Neutrophil (primary cell): ENCODE measurements at regions not wholly inside any gene's neighbourhood (a gene's known extent, or its start where the extent isn't known, plus 50 kb on each side); places are given as distances from the start of the nearest gene placed in this dataset.

Experiments
- H3K27ac ChIP-seq: fragments of 200-600 bp; sonication (generic); 2 replicates; pipeline ENCODE4 v1.5.1; 2016; ENCODE audit warnings: mild to moderate bottlenecking, moderate library complexity
- H3K27me3 ChIP-seq: fragments of 200-600 bp; sonication (generic); 2 replicates; pipeline ENCODE4 v1.6.0; 2016; ENCODE audit warnings: mild to moderate bottlenecking
- H3K36me3 ChIP-seq: fragments of 200-600 bp; sonication (generic); 2 replicates; pipeline ENCODE4 v1.5.1; 2017
- H3K4me1 ChIP-seq, 2 experiments: fragments of 200-600 bp in 1 of 2; sonication (generic) in 1 of 2; 1 replicate in 1 of 2; 2 replicates in 1 of 2; pipeline versions ENCODE4 v1.5.1 to v1.6.1; 2013 to 2016; ENCODE audit warnings: low read depth in 1 of 2, low read length in 1 of 2, mild to moderate bottlenecking in 1 of 2, moderate library complexity in 1 of 2; ENCODE audit not compliant: control insufficient read depth in 1 of 2, insufficient read depth in 1 of 2
- H3K4me3 ChIP-seq, 2 experiments: fragments of 200-600 bp in 1 of 2; sonication (generic) in 1 of 2; 1 replicate in 1 of 2; 2 replicates in 1 of 2; pipeline ENCODE4 v1.5.1; 2013 to 2016; ENCODE audit warnings: low read depth in 1 of 2, low read length in 1 of 2, mild to moderate bottlenecking in 1 of 2, moderate library complexity in 1 of 2
- H3K9me3 ChIP-seq: fragments of 200-600 bp; sonication (generic); 2 replicates; pipeline ENCODE4 v1.5.1; 2016
- CTCF ChIP-seq: fragments of 200-600 bp; sonication (generic); IDR thresholded peaks from 2 replicates; pipeline ENCODE4 v1.5.1; 2016; ENCODE audit warnings: antibody characterized with exemption

DNA sequence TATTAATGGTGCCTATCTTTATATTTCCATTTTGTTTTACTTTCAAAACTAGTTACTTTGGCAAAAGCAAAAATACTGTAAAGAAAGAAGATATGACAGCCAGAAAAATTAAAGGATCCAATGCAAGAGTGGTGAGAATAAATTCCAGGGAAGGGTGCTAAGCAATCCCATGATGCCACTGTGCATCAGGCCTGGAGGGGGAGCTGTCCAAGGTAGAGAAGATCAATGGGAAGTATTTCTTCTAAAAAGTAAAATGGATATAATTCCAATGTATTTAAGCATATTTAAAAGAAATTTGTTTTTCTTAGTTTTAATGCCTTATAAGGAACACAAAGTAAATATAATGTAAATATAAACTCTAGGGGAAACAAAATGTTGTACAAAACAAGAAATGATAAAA lies 1382.2 kb upstream of the B3GALT2 start:
- no peak overlapping the region for H3K27ac ChIP-seq
- no peak for TF ChIP-seq CTCF
- no peak overlapping the region for H3K4me3 ChIP-seq
- H3K36me3 ChIP-seq: no peaks in the 10 kb centered on the region
- H3K4me1 ChIP-seq: no peaks in the 10 kb centered on the region
- no peaks in the 10 kb centered on the region for H3K27me3 ChIP-seq
- no peaks in the 10 kb centered on the region for H3K9me3 ChIP-seq

DNA sequence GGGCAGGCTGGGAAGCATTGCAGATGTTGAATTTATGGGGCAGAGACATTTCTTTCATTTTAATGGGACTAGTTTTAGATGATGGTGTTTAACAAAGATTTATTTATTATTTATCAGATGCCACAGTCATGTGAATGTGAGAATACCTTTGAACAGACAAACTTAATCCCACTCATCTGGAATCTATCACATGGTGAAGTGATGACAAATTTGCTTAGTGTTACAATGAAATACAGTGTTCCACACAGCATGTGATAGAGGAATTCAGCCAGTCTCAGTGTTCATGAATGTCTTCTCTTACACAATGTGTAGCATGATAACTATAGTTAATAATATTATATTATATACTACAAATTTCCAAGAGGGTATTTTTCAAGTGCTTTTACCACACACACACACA lies 1361.7 kb upstream of the B3GALT2 start:
- Histone ChIP-seq H3K27ac (no peak overlapping the region), H3K4me1 (no peaks in the 10 kb centered on the region), H3K36me3 (no peaks in the 10 kb centered on the region), H3K9me3 (no peaks in the 10 kb centered on the region), H3K27me3 (no peaks in the 10 kb centered on the region), H3K4me3 (no peak overlapping the region)
- TF ChIP-seq CTCF: no peak

DNA sequence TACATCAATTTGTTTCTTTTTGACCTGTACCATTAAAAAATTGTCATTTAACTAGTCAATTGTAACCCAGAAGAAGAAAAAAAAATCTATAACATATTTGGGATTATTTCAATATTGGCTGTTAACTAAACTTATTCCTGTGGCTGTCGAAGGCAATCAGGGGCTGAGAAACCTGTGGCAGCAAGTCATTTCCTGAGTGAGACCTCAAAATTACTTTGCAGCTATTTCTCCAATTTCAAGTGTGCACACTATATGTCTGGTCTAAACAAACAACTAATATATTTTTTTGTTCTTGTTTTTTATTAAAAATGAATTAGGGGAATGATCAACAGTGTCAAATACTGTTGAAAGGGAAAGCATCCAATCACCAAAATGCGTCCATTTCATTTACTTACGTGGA lies 1357.6 kb upstream of the B3GALT2 start:
- no peak overlapping the region for H3K27ac ChIP-seq
- H3K4me1 ChIP-seq: no peaks in the 10 kb centered on the region
- no peaks in the 10 kb centered on the region for H3K9me3 ChIP-seq
- no peaks in the 10 kb centered on the region for H3K36me3 ChIP-seq
- no peak for TF ChIP-seq CTCF
- H3K4me3 ChIP-seq: no peak overlapping the region
- no peaks in the 10 kb centered on the region for H3K27me3 ChIP-seq

GRCh38 chr1:194538453-194538852 lies 1352.0 kb upstream of the B3GALT2 start:
- Histone ChIP-seq H3K27me3 (no peaks in the 10 kb centered on the region), H3K4me3 (no peak overlapping the region), H3K9me3 (no peaks in the 10 kb centered on the region), H3K36me3 (no peaks in the 10 kb centered on the region), H3K4me1 (no peaks in the 10 kb centered on the region), H3K27ac (no peak overlapping the region)
- no peak for TF ChIP-seq CTCF

- no peaks in the 10 kb centered on the region for H3K36me3 ChIP-seq
Measured at GRCh38 chr1:194537521-194537920, 1351.1 kb upstream of the B3GALT2 start.

More at GRCh38 chr1:194537521-194537920, 1351.1 kb upstream of the B3GALT2 start:
- Histone ChIP-seq H3K27me3 (no peaks in the 10 kb centered on the region), H3K4me1 (no peaks in the 10 kb centered on the region), H3K27ac (no peak overlapping the region), H3K4me3 (no peak overlapping the region), H3K9me3 (no peaks in the 10 kb centered on the region)
- no peak for TF ChIP-seq CTCF
